HT-29 (cell line): ENCODE measurements at regions not wholly inside any gene's neighbourhood (a gene's known extent, or its start where the extent isn't known, plus 50 kb on each side); places are given as distances from the start of the nearest gene placed in this dataset.

ENCODE experiments used
- DNase-seq: peaks from one replicate; pipeline ENCODE4 v3.0.0-alpha.2; 2015; ENCODE audit warnings: low spot score

DNA sequence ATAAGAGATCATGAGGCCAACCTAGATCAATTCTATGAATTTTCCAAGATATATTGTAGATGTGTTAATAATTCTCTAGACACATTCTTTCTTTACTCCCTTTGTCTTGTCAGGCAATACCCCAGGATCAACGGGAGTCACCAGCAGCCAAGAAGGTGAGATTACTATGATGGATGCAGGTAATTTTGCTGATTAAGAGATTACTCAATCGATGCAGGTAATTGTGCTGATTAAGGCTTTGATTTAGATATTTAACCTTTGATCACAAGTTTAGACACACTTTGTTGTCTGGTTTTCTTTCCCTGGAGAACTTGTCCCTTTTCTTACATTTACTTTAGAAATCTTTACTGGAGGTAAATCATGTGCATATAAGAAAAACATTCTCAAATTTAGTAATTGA lies 134.3 kb upstream of the CNTN1 start:
- no peak for DNase-seq

DNA sequence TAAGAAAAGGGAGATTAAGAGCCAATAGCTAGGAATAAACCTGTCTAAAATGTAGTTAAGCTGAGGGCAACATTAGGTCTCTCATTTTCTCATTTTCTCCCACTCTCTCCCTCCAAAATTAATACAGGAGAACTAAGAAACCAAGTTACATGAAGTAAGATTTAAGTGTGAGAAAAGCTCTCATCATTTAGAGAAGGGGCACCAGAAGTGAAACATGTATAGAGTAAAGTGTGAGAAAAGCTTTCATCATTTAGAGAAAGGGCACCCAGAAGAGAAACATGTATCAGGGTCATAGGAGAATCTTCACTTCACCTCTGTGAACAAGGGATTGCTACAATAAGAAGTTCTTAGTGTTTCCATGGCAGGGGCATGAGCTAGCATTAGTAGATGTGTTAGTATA lies 132.4 kb upstream of the CNTN1 start:
- no peak for DNase-seq

DNA sequence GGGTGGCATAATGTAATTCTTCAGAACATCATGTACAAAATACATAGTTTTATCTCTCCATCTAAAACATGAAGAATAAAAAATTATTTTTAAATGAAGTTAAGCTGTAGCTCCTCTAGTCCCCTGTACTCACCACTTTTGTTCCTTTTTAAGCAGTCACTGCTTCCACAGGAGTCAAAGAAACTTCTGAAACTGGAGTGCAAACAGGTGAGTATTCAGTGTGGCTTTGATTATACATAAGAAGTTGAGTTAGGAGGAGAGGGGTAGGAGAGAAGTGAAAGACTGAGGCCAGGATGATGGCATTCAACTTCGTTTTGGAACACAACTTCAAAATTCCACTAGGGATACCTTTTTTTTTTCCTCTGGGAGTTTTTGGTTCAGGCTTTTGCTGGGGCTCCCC lies 131.4 kb upstream of the CNTN1 start:
- DNase-seq: no peak

DNA sequence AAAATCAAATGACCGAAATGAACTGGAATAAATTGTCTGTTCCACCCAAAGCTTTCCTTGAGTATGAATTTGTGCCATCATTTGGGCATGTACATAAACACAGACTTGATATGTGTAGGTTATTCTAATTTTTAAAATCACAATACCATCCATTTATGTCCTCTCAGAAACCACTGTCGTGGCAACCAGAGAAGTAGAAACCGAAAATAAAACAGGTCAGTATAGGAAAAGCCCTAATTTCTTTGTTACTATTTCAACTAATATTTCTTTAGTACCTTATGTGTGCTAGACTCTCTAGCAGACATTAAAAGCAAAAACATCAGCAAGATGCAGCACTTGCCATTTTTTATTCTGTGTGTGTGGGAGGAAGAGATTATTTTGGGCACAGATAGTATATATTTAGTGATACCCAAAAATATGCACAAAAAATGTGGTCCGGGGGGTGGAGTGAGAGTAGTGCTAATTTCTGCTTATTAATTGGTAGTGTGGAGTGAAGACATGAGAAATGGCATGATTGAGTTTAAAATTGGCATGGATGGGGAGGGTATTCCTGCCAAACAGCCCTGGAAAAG lies 130.8 kb upstream of the CNTN1 start:
- no peak for DNase-seq

DNA sequence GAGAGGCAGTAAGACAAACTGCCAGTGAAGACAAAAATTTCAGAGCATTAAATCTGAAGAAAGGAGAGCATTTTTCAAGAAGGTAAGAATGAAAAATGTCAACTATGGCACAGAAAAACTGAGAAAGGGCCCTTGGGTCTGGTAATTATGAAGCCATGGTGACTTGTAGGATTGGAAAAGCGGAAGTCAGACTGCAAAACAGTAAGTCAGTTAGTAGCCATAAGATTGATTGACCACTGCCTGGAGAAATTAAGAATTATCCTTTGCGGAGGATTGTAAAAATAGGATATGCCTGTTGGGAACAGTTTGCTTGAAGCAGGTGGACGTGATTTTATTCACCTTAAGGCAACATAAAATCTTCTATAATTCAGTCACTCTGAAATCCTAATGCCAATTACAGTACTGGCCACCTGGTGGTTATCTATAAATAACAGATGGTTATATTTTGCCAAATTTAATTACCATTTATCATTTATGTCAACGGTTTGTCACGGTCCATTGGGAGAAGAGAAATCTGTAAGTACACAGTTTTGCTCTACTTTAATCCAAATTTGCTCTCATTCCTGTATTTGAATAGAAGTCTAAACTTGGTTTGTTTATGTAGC lies 127.1 kb upstream of the CNTN1 start:
- DNase-seq: no peak

DNA sequence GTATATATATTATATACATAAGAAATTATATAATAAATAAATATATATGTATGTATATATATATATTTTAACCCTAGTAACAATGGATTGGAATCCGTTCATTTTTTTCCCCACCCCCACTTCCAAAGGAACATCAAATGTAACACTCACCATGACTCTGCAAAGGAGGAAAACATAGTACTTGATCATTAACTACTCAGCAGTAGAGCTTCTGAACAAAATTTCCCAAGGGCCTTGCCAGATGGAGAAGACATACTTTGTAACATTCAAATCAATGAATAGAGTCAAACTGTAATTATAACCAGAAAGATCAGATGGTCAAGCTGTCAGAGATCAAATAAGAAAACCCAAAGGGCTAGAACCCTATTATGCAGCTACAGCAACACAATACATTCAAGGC lies 126.0 kb upstream of the CNTN1 start:
- no peak for DNase-seq

DNA sequence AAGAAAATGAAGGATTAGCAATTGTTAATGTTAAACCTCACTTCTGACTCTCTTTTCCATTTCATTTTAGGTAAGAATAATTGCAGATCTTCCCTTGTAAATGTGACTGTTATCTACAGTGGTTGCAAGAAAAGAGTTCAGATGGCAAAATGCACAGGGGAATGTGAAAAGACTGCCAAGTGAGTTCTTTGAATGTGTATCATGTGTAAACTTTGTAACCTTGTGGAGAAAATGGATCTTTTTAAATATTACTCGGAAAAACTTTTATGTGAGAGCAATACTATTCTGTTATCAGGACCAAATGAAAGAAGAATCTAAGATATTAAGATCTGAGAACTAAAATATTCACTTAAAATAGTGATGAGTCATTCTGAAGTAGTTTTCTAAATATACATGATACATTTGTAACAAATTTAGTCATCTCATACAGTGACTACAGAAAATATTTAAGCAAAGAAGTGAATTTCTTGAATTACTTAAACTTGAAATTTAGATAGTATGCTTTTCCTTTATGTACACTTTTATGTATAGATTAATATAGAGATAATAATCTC lies 122.5 kb upstream of the CNTN1 start:
- no peak for DNase-seq

DNA sequence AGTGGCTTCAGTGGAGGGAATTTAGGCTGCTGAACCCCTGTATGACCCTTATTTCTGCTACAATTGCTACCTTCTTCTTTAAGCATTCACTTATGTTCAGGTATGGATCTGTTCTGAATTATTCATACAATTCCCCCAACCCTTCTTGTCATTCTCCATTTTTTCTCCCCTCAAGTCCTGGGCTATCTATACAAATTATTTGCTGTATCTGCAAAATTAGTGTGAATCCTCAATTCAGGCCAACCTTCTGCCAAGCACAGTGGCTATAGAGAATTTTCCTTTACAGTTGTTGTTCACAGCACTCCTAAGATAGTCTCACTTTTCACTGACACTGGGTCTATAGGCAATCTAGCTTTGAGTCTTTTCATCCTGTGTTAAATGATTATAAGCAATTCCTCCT lies 119.2 kb upstream of the CNTN1 start:
- DNase-seq: no peak

DNA sequence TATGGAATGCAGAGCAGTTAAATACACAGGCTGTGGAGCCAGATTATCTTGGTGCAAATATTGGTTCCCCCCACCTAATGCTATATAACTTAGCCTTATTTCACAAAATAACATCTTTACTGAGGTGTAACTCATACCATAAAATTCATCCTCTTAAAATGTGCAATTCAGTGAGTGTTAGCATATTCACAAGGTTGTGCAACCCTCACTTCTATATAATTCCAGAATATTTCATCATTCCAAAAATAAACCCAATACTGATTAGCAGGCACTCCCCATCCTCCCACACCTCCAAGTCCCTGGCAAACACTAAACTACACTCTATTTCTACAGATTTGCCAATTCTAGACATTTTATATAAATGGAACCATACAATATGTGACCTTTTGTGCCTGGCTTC lies 116.3 kb upstream of the CNTN1 start:
- DNase-seq: no peak

DNA sequence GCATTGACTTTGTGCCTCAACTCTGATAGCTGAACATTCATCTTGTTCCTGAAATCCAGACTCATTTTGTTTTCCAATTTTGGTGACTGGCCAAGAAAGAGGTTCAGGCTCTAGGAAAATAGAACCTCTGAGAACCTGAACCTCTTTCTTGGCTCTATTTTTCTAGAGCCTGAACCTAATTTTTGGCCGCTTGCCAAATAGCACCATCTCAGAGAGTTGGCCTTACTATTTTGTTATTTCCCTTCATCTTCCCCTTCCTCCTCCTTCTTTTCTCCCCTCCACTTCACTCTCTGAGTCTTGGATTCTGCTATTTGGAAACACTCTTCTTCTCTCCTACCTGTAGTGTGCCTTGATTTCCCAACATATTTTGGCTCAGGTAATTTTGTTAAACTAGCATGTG lies 114.4 kb upstream of the CNTN1 start:
- no peak for DNase-seq

DNA sequence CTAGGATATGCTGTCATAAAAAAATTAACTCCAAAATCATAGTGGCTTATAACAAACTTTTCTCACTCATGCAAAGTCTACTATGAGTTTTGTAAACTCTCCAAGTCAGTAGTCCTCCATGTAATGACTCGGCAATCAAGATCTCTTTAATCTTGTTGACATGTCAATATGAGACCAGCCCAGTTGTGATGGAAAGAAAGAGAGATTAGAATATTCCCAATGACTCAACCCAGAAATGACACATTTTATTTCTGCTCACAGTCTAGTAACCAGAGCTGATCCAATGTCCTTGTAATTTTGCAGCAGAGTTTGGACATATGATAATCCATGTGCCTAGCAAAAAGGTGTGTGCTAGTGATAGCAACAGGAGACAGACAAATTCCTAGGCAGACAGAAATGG lies 112.6 kb upstream of the CNTN1 start:
- DNase-seq: no peak

DNA sequence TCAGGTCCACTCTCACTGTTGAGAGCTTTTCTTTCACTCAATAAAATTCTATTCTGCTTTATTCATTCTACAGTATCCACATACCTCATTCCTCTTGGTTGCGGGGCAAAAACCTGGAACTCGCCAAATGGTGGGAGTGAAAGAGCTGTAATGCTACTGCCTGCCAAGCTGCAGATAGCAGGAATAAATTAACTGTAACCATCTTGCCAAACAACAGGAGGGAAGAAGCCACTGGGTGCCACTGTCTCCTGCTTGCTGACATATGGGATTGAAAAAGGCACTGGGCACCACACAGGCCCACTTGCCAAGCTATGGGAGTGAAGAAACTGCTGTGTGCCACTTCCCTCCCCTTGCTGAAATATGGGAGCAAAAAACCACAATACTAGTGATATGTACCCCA lies 111.9 kb upstream of the CNTN1 start:
- DNase-seq: no peak

DNA sequence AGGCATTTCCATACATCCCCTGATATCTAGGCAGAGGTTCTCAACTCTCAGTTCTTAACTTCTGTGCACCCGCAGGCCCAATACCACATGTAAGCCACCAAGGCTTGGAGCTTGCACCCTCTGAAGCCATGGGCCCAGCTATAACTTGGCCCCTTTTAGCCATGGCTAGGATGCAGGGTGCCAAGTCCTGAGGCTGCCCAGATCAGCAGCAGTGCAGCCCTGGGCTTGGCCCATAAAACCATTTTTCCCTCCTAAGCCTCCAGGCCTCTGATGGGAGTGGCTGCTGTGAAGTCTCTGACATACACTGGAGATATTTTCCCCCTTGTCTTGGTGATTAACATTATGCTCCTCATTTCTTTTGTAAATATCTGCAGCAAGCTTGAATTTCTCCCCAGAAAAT lies 110.3 kb upstream of the CNTN1 start:
- no peak for DNase-seq

DNA sequence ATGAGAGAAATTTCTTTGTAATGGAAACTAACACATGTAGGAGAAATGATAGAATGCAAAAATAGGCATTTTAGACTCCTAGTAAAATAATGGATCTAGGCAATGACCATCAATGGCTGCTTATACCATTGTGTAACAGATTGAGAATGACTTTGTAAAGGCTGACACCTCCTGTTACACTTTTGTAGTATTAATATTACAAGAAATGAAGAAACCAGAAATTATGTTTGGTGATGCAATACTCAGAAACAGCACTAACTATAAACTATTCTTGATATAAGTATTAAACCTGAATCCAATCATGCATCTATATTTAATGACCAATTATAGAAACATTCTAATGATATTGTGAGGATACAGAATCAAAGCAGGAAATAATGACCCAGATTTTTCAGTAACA lies 108.5 kb upstream of the CNTN1 start:
- DNase-seq: no peak

DNA sequence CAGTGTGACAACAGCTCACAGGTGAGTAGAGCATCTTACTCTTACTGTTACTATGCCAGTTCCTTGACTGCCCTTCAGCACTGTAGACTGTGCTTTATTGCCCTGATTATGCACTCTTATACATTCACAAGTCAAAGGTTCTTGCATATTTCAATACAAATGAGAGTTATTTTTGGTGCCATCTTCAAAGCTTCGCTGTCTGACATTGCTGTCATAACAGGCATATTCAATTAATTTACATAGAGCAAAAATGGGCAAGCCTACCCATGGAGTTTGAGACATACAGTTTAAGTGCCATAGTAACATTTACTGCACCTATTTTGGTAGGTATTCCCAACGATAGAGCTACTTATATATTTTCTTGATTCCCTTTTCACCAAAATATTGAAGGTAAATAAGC lies 107.5 kb upstream of the CNTN1 start:
- DNase-seq: no peak

DNA sequence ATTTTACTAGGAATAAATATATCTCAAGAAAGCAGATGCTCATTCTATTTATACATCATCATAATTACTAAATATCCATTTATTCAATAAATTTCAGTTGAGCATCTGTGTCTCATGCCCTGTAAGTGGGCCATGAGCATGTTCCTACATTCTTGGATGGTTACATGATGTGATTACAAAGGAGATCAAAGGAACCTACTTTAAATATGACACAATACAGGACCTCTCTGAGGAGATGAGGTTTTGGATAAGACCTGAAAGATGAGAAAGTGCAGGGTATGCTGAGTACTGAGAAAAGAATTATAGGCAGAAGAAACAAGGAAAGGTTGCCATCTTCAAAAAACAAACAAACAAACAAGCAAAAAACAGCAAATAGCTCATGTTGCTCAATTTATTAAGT lies 105.4 kb upstream of the CNTN1 start:
- no peak for DNase-seq

DNA sequence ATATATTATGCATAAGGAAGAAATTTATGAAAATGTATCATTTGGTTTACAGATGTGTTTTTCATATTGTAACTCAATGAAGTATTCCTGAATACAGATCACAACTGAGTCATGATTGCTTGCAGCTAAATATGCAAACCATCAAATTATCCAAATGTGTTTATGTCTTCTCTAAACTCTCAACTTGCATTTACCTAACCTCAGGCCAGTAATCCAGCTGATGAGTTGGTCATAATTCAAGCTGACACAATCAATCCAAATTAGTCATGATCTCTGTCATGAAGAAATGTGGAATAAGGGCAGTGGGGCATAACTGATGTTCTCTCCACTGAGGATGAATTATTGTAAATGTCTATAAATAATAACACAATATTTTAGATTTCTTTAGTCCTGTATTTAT lies 104.8 kb upstream of the CNTN1 start:
- no peak for DNase-seq

DNA sequence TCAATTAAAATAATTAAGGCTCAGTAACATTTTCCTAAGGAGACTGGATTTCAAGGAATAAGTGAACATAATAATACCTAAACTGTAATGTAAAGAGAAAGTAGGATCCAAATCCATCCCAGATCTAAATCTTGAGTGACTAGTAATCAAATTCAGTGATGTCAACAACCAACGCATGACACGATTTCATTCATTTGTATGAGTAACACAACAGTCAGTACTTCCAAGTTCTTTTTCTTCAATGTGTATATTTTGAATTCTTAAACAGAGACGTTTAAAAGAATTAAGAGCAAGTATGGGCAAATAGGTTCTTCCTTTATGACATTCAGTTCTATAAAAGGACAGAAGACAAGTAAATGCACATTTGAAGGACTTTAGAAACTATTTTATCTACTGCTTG lies 104.3 kb upstream of the CNTN1 start:
- DNase-seq: no peak

DNA sequence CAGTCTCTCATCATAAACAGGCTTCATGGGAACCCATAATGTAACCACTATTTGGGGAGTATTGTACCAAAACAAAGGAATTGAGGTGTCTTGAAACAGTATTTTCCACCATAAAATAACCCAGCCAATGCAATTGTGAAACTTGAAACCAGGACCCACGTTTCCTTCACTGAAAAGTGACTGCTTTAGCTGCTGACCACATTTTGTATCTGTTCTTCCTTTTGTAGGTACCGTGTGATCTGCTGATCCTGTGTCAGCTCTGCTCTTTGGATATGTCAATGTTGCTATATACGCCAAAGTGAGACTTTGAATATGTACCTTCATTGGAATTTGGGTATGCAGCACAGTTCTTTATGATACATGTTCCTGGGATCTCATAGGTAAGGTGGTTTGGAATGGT lies 95.1 kb upstream of the CNTN1 start:
- no peak for DNase-seq

DNA sequence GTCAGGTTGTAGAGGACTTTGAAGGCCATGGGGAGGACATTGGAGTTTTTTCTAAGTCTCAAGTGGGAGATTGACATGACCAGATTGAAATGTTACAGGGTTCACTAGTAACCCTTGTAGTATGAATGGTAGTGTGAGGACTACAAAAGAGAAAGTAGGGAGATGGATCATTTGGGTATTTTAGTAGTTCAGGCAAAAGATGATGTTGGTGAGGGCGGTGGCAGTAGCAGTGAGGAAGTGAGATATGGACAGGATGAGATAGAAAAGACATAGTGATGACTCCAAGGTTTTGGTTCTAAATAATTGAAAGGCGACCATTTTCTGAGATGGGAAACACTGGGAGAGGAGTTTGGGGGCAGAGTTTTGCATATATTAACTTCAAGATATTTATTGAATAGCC lies 94.2 kb upstream of the CNTN1 start:
- DNase-seq: no peak

DNA sequence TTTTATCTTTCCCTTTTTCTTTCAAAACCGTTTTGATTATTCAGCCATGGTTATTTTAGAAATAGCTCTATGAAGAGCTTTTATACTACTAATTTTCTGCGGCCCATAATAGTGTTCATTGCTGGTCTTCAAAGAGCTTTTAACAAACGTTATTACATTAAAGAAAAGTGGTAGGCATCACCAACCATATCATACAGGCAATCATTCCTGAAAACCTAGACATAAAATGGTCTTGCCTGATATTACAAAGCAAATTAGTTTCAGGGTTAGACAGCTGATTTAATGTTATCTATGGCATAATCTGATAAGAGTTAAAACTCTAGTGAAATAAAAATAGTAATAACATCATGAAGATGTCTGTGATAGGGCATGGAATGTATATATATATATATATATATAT lies 89.7 kb upstream of the CNTN1 start:
- no peak for DNase-seq

DNA sequence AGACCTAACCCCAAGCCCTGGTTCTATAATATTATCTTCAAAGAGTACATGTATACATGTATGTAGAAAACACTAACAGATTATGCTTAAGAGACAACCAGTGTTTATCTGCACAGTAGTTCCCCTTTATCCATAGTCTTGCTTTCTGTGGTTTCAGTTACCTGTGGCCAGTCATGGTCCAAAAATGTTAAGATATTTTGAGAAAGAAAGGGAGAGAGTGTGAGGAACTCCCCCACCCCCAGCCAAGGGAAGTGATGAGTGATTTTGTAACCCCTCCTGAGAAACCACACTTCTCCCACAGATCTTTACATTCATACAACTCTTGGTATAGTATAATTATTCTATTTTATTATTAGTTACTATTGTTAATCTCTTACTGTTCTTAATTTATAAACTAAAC lies 77.3 kb upstream of the CNTN1 start:
- no peak for DNase-seq

DNA sequence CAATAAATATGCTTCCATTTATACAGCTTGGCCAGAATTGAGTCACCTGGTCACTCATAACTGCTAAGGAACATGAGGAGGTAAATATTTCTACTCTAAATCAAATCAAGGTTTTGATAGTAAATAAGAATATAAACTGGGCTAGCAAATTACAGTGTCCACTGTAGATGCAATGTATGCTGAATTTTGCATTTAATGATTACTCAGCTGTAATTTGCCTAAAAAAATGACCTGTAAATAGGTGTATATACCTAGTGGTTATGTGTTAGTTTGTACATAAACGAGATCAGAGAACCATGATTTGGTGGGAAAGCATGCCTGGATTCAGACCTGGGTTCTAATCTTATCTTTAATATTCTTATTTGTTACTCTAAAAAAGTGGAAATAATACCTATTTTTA lies 76.6 kb upstream of the CNTN1 start:
- DNase-seq: no peak

DNA sequence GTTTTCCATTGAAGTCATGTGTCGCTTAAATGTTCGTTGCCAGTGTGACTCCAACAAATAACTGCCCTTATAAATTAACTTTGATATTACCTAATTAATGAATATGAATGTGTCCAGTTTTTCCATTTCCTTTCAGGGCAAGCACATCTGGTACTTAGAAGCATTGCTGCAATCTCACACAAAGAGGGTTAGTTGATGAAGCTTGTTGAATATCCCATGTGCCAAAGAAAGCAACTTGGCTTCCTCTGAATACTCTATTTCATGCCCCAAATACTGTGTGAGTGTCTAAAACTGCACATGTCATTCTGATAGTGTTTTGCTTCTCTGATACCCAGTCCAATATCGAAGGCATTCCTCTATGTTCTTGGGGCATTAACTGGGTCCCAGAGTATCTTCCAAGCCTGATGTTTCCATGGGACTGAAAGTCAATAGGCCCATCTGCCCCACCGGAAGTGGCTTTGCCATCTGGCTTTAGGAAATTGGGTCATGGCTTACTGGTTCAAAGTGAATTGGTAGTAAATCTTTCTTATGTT lies 75.8 kb upstream of the CNTN1 start:
- DNase-seq: no peak
